GM06990 (cell line): ENCODE measurements at regions not wholly inside any gene's neighbourhood (a gene's known extent, or its start where the extent isn't known, plus 50 kb on each side); places are given as distances from the start of the nearest gene placed in this dataset.

ENCODE experiments used
- DNase-seq: peaks from one replicate; pipeline ENCODE4 v3.0.0-alpha.2; 2011; ENCODE audit not compliant: insufficient read length; ENCODE audit errors: extremely low read depth
- H3K27me3 ChIP-seq: replicated peaks from 2 replicates; pipeline ENCODE4 v1.6.0; 2011; ENCODE audit warnings: low read length; ENCODE audit not compliant: control insufficient read depth, insufficient read depth
- H3K36me3 ChIP-seq: 2 replicates; pipeline ENCODE4 v1.5.1; 2011; ENCODE audit warnings: low read length; ENCODE audit not compliant: control insufficient read depth, insufficient read depth
- H3K4me3 ChIP-seq: replicated peaks from 2 replicates; pipeline ENCODE4 v1.5.1; 2011; ENCODE audit warnings: low read depth, mild to moderate bottlenecking, control low read depth, low read length
- TF ChIP-seq, protein P1 (sequence below): IDR thresholded peaks from 2 replicates; pipeline ENCODE4 v1.5.1; 2011; ENCODE audit warnings: low read length, control low read depth, mild to moderate bottlenecking, inconsistent platforms; ENCODE audit not compliant: insufficient read depth, poor library complexity, severe bottlenecking

DNA sequence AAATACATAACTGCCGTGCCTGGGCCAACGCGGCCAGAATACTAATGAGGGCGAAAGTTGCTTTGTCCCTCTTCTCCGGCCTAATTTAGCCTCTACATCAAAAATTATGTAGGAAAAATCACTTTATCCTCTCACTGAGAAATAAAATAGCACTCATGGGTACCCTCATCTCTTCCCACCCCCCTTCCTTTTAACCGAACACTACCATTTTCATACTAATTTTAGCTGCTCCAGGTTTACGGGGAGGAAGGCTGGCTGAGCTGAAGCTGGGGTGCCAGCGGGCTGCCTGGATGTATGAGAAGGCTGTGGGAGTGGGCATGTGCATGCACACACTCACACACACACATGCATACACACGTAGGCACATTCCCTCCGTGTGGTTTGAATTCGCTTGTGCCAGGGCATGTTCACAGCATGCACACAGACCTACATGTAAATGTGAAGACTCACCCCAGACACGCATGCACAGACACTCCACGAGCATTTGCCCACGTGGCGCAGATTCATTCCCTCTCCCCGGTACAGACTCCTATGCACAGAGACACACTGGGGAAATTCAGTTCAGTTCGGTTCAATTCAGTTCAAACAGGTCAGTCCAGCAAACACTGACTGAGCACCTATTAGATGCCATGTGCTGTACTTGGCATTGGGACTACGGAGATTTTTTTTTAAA is 145.1 kb downstream of the MRM1 start:
- no peak for DNase-seq
- no peak overlapping the region for H3K4me3 ChIP-seq
- no peaks in the 10 kb centered on the region for H3K36me3 ChIP-seq
- no peaks in the 10 kb centered on the region for H3K27me3 ChIP-seq
- TF ChIP-seq, protein P1, sequence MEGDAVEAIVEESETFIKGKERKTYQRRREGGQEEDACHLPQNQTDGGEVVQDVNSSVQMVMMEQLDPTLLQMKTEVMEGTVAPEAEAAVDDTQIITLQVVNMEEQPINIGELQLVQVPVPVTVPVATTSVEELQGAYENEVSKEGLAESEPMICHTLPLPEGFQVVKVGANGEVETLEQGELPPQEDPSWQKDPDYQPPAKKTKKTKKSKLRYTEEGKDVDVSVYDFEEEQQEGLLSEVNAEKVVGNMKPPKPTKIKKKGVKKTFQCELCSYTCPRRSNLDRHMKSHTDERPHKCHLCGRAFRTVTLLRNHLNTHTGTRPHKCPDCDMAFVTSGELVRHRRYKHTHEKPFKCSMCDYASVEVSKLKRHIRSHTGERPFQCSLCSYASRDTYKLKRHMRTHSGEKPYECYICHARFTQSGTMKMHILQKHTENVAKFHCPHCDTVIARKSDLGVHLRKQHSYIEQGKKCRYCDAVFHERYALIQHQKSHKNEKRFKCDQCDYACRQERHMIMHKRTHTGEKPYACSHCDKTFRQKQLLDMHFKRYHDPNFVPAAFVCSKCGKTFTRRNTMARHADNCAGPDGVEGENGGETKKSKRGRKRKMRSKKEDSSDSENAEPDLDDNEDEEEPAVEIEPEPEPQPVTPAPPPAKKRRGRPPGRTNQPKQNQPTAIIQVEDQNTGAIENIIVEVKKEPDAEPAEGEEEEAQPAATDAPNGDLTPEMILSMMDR: no peak

DNA sequence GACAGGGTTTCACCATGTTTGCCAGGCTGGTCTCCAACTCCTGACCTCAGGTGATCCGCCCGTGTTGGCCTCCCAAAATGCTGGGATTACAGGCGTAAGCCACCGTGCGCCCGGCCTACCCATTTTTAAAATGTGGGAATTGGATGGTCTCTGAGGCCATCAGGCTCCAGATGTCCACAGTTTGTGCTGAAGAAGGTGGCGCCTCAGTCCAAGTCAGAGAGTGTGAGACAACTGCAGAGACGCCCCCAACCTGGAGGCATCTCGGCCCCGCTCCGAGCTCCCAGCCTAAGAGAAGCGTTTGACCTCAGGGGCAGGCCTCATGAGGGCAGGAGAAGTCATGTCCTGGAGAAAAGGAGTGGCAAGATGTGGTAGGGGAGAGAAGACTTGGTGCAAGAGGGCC is 146.5 kb downstream of the MRM1 start:
- Histone ChIP-seq H3K36me3 (no peaks in the 10 kb centered on the region), H3K27me3 (no peaks in the 10 kb centered on the region), H3K4me3 (no peak overlapping the region)
- TF ChIP-seq, protein P1: no peak
- no peak for DNase-seq

DNA sequence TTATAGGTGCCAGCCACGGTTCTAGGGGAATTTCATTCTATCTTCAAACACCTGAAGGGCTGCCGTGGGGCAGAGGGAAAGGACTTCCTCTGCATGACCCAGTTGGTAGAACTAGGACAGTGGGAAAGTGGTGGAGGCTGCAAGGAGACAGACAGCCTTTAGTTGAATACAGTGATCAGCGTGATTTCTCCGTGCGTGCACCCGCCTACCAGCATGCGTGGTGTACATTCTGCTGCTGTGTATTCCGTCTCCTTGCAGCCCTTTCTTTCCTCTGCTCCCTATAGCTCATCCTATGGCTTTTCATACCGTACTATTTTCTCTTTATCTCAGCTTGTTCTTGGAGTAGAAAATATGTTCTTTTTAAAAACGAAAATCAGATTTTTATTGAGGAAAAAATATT is 146.9 kb downstream of the MRM1 start:
- no peak for DNase-seq
- Histone ChIP-seq H3K36me3 (no peaks in the 10 kb centered on the region), H3K4me3 (no peak overlapping the region), H3K27me3 (no peaks in the 10 kb centered on the region; the same call in 1 of the 2 replicates)
- TF ChIP-seq, protein P1: no peak

DNA sequence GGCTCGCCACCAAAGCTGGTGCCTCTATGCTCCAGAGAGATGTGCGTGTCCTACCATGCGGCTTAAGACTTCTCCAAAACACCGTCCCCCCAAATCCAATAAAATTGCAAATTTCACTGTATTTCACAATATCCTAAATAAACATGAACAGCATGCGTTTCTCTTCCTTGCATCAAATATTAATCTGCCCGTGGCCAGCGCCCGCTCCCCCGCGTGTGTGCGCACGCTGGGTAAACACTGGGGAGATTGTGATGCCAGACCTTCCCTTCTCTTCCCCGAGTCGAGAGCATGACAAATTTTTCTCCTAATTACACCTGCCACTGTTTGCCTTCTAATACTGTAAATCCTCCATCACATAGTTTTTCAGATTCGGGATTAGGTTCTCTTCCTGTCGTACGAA is 148.1 kb downstream of the MRM1 start:
- Histone ChIP-seq H3K4me3 (no peak overlapping the region), H3K27me3 (no peaks in the 10 kb centered on the region; the same call in 1 of the 2 replicates), H3K36me3 (no peaks in the 10 kb centered on the region)
- no peak for DNase-seq
- TF ChIP-seq, protein P1: no peak

DNA sequence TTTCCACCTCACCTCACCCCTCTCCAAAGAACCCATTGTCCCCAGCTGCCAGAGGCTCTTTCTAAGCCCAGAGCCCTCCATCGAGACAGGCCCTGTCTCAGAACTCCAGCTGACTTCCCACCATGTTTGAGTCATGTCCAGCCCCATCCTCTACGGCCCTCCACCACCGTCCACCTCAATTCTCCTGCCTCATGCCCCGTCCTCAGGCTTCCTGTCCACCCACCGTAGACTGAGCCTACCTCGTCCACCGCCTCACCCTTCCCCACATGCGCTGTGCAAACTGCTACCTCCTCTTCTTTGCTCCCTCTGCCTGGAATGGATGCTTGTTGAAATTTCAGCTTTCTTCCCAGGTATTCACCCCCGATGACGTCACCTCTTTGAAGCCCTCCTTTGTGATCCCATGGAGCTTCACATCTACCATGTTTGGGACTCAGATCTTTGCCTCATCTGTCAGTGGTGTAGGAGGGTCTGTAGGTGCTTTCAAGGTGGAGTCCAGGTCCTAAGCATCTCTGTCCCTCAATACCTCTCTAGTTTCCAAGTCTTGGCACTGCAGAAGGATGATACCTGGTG is 149.0 kb downstream of the MRM1 start:
- Histone ChIP-seq H3K36me3 (no peaks in the 10 kb centered on the region), H3K27me3 (no peaks in the 10 kb centered on the region; the same call in 1 of the 2 replicates), H3K4me3 (no peak overlapping the region)
- TF ChIP-seq, protein P1: no peak
- DNase-seq: no peak
